ENCODE measurements at regions not wholly inside any gene's neighbourhood (a gene's known extent, or its start where the extent isn't known, plus 50 kb on each side); places are given as distances from the start of the nearest gene placed in this dataset.
"Not testable (repeated sequence)": the region's sequence is repeated elsewhere in the genome, so short reads cannot be mapped to it uniquely, and the experiment has no call there.

DNA sequence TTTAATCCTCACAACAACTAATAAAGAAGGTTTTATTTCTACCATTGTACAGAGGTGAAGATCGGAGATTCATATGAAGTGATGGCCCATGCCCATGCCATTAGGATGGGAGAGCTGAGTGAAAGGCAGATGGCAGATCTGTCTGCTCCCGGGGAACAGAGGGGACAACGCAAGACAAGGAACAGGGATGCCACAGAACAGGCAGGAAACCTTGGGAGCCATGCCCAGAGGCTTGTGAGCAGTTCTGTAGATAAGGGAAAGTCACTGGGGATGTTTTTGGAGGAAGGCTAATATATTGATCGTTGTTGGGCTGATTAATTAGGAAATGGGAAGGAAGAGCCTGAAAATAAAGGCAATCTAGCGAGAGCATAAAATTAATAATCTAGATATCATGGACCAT lies 73.1 kb upstream of the ITGB1 start:
- ATAC-seq (ENCODE audit: insufficient read depth, low read depth) = no peak

DNA sequence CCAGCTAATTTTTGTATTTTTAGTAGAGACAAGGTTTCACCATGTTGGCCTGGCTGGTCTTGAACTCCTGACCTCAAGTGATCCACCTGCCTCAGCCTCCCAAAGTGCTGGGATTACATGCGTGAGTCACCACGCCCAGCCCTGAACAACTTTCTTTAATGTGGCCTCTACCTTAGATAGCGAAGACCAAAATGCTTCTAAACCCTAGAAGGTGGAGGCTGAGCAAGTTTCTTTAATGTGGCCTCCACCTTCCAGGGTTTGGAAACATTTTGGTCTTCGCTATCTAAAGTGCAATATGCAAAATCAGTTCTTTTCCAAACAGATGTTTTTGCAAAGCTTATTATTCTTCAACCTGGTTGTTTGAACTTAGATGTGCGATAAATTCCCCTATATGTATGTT lies 70.5 kb upstream of the ITGB1 start:
- not testable (repeated sequence) for H4K20me1 ChIP-seq (ENCODE audit: insufficient read depth, low read length); H3K4me2 ChIP-seq (ENCODE audit: insufficient read depth, low read length); H3K36me3 ChIP-seq (ENCODE audit: insufficient read depth, low read length); H3K9me3 ChIP-seq (ENCODE audit: insufficient read depth, low read length, severe bottlenecking); H3K9ac ChIP-seq (ENCODE audit: low read depth, low read length); H3K27ac ChIP-seq (ENCODE audit: low read length); H2AFZ ChIP-seq (ENCODE audit: low read depth, low read length); H3K27me3 ChIP-seq (ENCODE audit: insufficient read depth, low read length, poor library complexity); H3K4me1 ChIP-seq (ENCODE audit: insufficient read depth, low read length); H3K4me3 ChIP-seq (ENCODE audit: low read depth in 1 of 2, low read length in 2 of 2); H3K79me2 ChIP-seq (ENCODE audit: insufficient read depth, low read length)
- DNase-seq (peak; percentile 29), ATAC-seq (ENCODE audit: insufficient read depth, low read depth) (peak; percentile 68)

More for the DNA sequence above, 73.1 kb upstream of the ITGB1 start:
- no peaks in the 10 kb centered on the region for H3K36me3 ChIP-seq (ENCODE audit: insufficient read depth, low read length)
- H4K20me1 ChIP-seq (ENCODE audit: insufficient read depth, low read length) = no peaks in the 10 kb centered on the region
- no peaks in the 10 kb centered on the region for H3K9me3 ChIP-seq (ENCODE audit: insufficient read depth, low read length, severe bottlenecking)
- no peak overlapping the region for H3K9ac ChIP-seq (ENCODE audit: low read depth, low read length)
- no peaks in the 10 kb centered on the region for H3K27me3 ChIP-seq (ENCODE audit: insufficient read depth, low read length, poor library complexity)
- H3K4me3 ChIP-seq (ENCODE audit: low read depth in 1 of 2, low read length in 2 of 2) = no peak overlapping the region
- no peak for TF ChIP-seq EZH2 (IDR thresholded peaks at IDR 0.05; ENCODE audit: borderline replicate concordance, low read depth, low read length, severe bottlenecking)
- TF ChIP-seq, protein P1, sequence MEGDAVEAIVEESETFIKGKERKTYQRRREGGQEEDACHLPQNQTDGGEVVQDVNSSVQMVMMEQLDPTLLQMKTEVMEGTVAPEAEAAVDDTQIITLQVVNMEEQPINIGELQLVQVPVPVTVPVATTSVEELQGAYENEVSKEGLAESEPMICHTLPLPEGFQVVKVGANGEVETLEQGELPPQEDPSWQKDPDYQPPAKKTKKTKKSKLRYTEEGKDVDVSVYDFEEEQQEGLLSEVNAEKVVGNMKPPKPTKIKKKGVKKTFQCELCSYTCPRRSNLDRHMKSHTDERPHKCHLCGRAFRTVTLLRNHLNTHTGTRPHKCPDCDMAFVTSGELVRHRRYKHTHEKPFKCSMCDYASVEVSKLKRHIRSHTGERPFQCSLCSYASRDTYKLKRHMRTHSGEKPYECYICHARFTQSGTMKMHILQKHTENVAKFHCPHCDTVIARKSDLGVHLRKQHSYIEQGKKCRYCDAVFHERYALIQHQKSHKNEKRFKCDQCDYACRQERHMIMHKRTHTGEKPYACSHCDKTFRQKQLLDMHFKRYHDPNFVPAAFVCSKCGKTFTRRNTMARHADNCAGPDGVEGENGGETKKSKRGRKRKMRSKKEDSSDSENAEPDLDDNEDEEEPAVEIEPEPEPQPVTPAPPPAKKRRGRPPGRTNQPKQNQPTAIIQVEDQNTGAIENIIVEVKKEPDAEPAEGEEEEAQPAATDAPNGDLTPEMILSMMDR (IDR thresholded peaks at IDR 0.05; ENCODE audit: borderline replicate concordance, extremely low read depth, low read length, poor library complexity, severe bottlenecking) = no peak
- H3K4me1 ChIP-seq (ENCODE audit: insufficient read depth, low read length) = peaks cover 3% of the 10 kb centered on the region; the same call in 1 of the 2 replicates
- H3K4me2 ChIP-seq (ENCODE audit: insufficient read depth, low read length) = no peak overlapping the region
- no peak for DNase-seq
- H2AFZ ChIP-seq (ENCODE audit: low read depth, low read length) = no peak overlapping the region
- H3K27ac ChIP-seq (ENCODE audit: low read length) = no peak overlapping the region
- no peaks in the 10 kb centered on the region for H3K79me2 ChIP-seq (ENCODE audit: insufficient read depth, low read length)

DNA sequence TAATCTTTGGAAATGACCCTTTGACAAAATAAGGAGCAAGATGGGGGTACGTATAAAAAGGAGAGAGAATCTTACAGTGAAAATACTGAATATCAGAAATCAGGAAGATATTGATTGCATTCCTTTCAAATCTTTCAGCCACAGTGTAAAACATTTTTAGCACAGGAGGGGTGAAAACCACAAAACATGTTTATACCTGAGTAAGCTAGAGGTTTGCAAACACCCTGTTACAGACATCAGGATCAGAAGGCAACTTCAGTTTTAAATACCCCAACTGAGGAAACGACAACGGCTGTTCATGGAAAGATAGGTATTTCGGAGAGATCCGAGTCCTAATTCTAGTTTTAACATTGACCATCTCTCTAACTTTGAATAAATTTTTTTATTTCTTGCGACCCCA lies 69.1 kb upstream of the ITGB1 start:
- no peak overlapping the region for H3K27ac ChIP-seq (ENCODE audit: low read length)
- DNase-seq = no peak

DNA sequence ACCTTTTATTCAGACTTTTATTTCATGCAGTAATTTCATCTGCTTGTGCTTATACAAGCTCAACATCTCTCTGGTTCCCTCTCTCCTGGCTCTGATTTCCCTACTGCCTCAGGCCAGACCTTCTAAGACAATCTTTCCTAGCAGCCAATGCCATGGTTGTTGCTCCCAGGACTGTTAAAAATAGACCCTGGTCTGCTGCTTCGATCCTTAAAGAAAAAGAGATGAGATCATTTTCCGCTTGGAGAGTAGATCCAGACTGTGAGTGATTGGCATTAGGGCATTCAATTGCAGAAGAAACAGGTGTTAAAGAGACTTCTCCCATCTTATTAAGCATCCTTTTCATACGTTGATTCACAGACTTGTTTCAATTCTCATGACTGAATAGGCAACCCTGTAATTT lies 68.4 kb upstream of the ITGB1 start:
- no peak overlapping the region for H3K4me3 ChIP-seq (ENCODE audit: low read depth in 1 of 2, low read length in 2 of 2)
- peaks cover 3% of the 10 kb centered on the region; the same call in 1 of the 2 replicates for H3K4me1 ChIP-seq (ENCODE audit: insufficient read depth, low read length)
- H3K27me3 ChIP-seq (ENCODE audit: insufficient read depth, low read length, poor library complexity) = no peaks in the 10 kb centered on the region
- no peaks in the 10 kb centered on the region for H3K36me3 ChIP-seq (ENCODE audit: insufficient read depth, low read length)
- H2AFZ ChIP-seq (ENCODE audit: low read depth, low read length) = no peak overlapping the region
- H3K9ac ChIP-seq (ENCODE audit: low read depth, low read length) = no peak overlapping the region
- ATAC-seq (ENCODE audit: insufficient read depth, low read depth) (no peak), DNase-seq (no peak)
- H3K79me2 ChIP-seq (ENCODE audit: insufficient read depth, low read length) = no peaks in the 10 kb centered on the region
- no peaks in the 10 kb centered on the region for H3K9me3 ChIP-seq (ENCODE audit: insufficient read depth, low read length, severe bottlenecking)
- no peaks in the 10 kb centered on the region for H4K20me1 ChIP-seq (ENCODE audit: insufficient read depth, low read length)
- TF ChIP-seq EZH2 (IDR thresholded peaks at IDR 0.05; ENCODE audit: borderline replicate concordance, low read depth, low read length, severe bottlenecking) = no peak
- TF ChIP-seq, protein P1 (IDR thresholded peaks at IDR 0.05; ENCODE audit: borderline replicate concordance, extremely low read depth, low read length, poor library complexity, severe bottlenecking) = no peak
- no peak overlapping the region for H3K4me2 ChIP-seq (ENCODE audit: insufficient read depth, low read length)
- no peak overlapping the region for H3K27ac ChIP-seq (ENCODE audit: low read length)

More for the DNA sequence above, 69.1 kb upstream of the ITGB1 start:
- no peak overlapping the region for H2AFZ ChIP-seq (ENCODE audit: low read depth, low read length)
- no peaks in the 10 kb centered on the region for H3K79me2 ChIP-seq (ENCODE audit: insufficient read depth, low read length)
- peaks cover 3% of the 10 kb centered on the region; the same call in 1 of the 2 replicates for H3K4me1 ChIP-seq (ENCODE audit: insufficient read depth, low read length)
- no peak overlapping the region for H3K4me3 ChIP-seq (ENCODE audit: low read depth in 1 of 2, low read length in 2 of 2)
- H3K27me3 ChIP-seq (ENCODE audit: insufficient read depth, low read length, poor library complexity) = no peaks in the 10 kb centered on the region
- ATAC-seq (ENCODE audit: insufficient read depth, low read depth) = no peak
- TF ChIP-seq EZH2 (IDR thresholded peaks at IDR 0.05; ENCODE audit: borderline replicate concordance, low read depth, low read length, severe bottlenecking) = no peak
- TF ChIP-seq, protein P1 (IDR thresholded peaks at IDR 0.05; ENCODE audit: borderline replicate concordance, extremely low read depth, low read length, poor library complexity, severe bottlenecking) = no peak
- no peaks in the 10 kb centered on the region for H3K36me3 ChIP-seq (ENCODE audit: insufficient read depth, low read length)
- no peaks in the 10 kb centered on the region for H4K20me1 ChIP-seq (ENCODE audit: insufficient read depth, low read length)
- H3K9ac ChIP-seq (ENCODE audit: low read depth, low read length) = no peak overlapping the region
- no peaks in the 10 kb centered on the region for H3K9me3 ChIP-seq (ENCODE audit: insufficient read depth, low read length, severe bottlenecking)
- no peak overlapping the region for H3K4me2 ChIP-seq (ENCODE audit: insufficient read depth, low read length)
